ENCODE measurements at regions not wholly inside any gene's neighbourhood (a gene's known extent, or its start where the extent isn't known, plus 50 kb on each side); places are given as distances from the start of the nearest gene placed in this dataset.
A peak's percentile ranks its signal among the peaks of the same experiment; 100 is the strongest.
"Not testable (repeated sequence)": the region's sequence is repeated elsewhere in the genome, so short reads cannot be mapped to it uniquely, and the experiment has no call there.

GRCh38 chr12:127797918-127798317 lies 469.1 kb upstream of the TMEM132C start:
- DNase-seq (ENCODE audit: low read depth), result no peak
- H3K4me3 ChIP-seq (replicated peaks; ENCODE audit: low read depth, low read length), result no peak overlapping the region
- TF ChIP-seq, protein P1, sequence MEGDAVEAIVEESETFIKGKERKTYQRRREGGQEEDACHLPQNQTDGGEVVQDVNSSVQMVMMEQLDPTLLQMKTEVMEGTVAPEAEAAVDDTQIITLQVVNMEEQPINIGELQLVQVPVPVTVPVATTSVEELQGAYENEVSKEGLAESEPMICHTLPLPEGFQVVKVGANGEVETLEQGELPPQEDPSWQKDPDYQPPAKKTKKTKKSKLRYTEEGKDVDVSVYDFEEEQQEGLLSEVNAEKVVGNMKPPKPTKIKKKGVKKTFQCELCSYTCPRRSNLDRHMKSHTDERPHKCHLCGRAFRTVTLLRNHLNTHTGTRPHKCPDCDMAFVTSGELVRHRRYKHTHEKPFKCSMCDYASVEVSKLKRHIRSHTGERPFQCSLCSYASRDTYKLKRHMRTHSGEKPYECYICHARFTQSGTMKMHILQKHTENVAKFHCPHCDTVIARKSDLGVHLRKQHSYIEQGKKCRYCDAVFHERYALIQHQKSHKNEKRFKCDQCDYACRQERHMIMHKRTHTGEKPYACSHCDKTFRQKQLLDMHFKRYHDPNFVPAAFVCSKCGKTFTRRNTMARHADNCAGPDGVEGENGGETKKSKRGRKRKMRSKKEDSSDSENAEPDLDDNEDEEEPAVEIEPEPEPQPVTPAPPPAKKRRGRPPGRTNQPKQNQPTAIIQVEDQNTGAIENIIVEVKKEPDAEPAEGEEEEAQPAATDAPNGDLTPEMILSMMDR (IDR thresholded peaks at IDR 0.05; ENCODE audit: low read length, missing control alignments), result no peak

- no peak for DNase-seq (ENCODE audit: low read depth)
- TF ChIP-seq, protein P1 (IDR thresholded peaks at IDR 0.05; ENCODE audit: low read length, missing control alignments), result no peak
- no peak overlapping the region for H3K4me3 ChIP-seq (replicated peaks; ENCODE audit: low read depth, low read length)
Observed at GRCh38 chr12:127802271-127802670, 464.7 kb upstream of the TMEM132C start.

GRCh38 chr12:127803545-127803944 lies 463.4 kb upstream of the TMEM132C start:
- no peak overlapping the region for H3K4me3 ChIP-seq (replicated peaks; ENCODE audit: low read depth, low read length)
- DNase-seq (ENCODE audit: low read depth), result no peak
- TF ChIP-seq, protein P1 (IDR thresholded peaks at IDR 0.05; ENCODE audit: low read length, missing control alignments), result no peak

DNA sequence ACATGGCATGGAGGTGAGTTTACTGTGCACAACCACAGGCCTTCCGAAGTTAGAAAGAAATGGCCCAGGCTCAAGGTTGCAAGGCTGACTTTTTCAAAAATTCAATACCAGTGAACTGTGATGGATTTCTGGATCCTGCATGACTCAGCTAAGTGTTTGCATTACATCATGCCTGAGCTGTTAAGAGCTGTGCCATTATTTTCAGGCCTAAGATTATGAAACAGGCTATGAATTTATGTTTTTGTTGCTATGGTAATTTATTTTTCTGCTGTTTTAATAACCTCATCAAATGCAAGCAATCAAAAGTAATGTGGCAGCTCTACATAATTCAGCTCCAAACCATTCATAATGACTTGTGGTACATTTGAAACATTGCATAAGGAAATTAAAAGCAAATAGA lies 457.7 kb upstream of the TMEM132C start:
- H3K4me3 ChIP-seq (replicated peaks; ENCODE audit: low read depth, low read length), result no peak overlapping the region
- peak; percentile 54 for DNase-seq (ENCODE audit: low read depth)
- TF ChIP-seq, protein P1 (IDR thresholded peaks at IDR 0.05; ENCODE audit: low read length, missing control alignments), result no peak

DNA sequence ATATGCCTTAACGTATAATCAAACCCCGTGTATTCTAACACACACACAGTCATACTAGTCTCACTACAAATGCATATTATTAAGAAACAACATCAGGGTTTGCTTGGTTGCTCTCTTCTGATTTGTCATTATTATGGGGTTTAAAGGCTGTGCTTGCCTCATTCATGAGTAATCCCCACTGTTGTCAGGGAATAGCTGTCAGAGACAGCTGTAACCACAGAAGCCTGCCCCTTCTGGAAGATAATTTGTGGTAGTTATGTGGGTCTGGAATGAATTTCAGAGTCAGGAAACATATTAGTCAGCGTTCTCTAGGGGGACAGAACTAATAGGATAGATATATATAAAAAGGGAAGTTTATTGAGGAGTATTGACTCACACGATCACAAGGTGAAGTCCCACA lies 456.9 kb upstream of the TMEM132C start:
- no peak overlapping the region for H3K4me3 ChIP-seq (replicated peaks; ENCODE audit: low read depth, low read length)
- peak; percentile 63 for DNase-seq (ENCODE audit: low read depth)
- TF ChIP-seq, protein P1 (IDR thresholded peaks at IDR 0.05; ENCODE audit: low read length, missing control alignments), result no peak

- H3K4me3 ChIP-seq (replicated peaks; ENCODE audit: low read depth, low read length); DNase-seq (ENCODE audit: low read depth): not testable (repeated sequence)
Observed at GRCh38 chr12:127810459-127810858, 456.5 kb upstream of the TMEM132C start.

DNA sequence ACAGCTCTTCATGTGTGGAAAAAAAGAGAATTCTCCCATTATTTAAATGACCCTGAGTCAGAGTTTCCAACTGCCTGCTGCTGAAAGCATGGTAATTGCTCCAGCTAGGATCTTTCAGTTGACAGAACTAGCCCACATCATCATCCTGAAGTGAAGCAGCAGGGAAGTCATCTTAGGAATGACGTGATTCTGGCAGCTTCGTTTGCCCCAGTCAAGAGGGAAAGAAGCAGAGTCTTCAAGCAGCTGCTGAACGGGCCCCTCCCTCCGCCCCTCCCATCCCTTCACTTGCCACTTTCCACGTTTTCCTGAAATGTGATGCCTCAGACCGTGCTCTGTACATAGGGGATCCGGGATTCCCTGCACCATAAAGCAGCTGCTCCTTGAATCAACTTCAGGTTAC lies 455.0 kb upstream of the TMEM132C start:
- H3K4me3 ChIP-seq (replicated peaks; ENCODE audit: low read depth, low read length), result no peak overlapping the region
- TF ChIP-seq, protein P1 (IDR thresholded peaks at IDR 0.05; ENCODE audit: low read length, missing control alignments), result no peak
- peak; percentile 9 for DNase-seq (ENCODE audit: low read depth)

Data from fibroblast of pulmonary artery (primary cell).